HG03095 (cell line): ENCODE measurements at regions not wholly inside any gene's neighbourhood (a gene's known extent, or its start where the extent isn't known, plus 50 kb on each side); places are given as distances from the start of the nearest gene placed in this dataset.
"Not testable (repeated sequence)": the region's sequence is repeated elsewhere in the genome, so short reads cannot be mapped to it uniquely, and the experiment has no call there.

Source experiments
- ATAC-seq: cut with Tn5 transposase; IDR thresholded peaks from one replicate; pipeline ENCODE4 v1.9.1; 2021; ENCODE audit warnings: moderate library complexity; ENCODE audit not compliant: unreplicated experiment

GRCh38 chr4:124839786-124840390, 127.4 kb upstream of the ANKRD50 start:
- no peak for ATAC-seq

GRCh38 chr4:124833831-124834505, 121.4 kb upstream of the ANKRD50 start:
- no peak for ATAC-seq

- no peak for ATAC-seq
These were observed 115.8 kb upstream of the ANKRD50 start for GRCh38 chr4:124828382-124828781.

- no peak for ATAC-seq
These were observed 105.0 kb upstream of the ANKRD50 start for GRCh38 chr4:124817531-124817930.

GRCh38 chr4:124812203-124812602, 99.7 kb upstream of the ANKRD50 start:
- ATAC-seq = not testable (repeated sequence)

- ATAC-seq = no peak
These were observed 98.3 kb upstream of the ANKRD50 start for GRCh38 chr4:124810827-124811226.

- ATAC-seq = no peak
These were observed 94.9 kb upstream of the ANKRD50 start for GRCh38 chr4:124807421-124807820.

GRCh38 chr4:124806403-124806802, 93.9 kb upstream of the ANKRD50 start:
- ATAC-seq = no peak

- ATAC-seq = no peak
These were observed 92.1 kb upstream of the ANKRD50 start for GRCh38 chr4:124804584-124804983.

- ATAC-seq = no peak
These were observed 91.5 kb upstream of the ANKRD50 start for GRCh38 chr4:124804041-124804440.

GRCh38 chr4:124803641-124804040, 91.1 kb upstream of the ANKRD50 start:
- no peak for ATAC-seq

GRCh38 chr4:124803026-124803425, 90.5 kb upstream of the ANKRD50 start:
- no peak for ATAC-seq

GRCh38 chr4:124797223-124797622, 84.7 kb upstream of the ANKRD50 start:
- no peak for ATAC-seq

- no peak for ATAC-seq
These were observed 77.9 kb upstream of the ANKRD50 start for GRCh38 chr4:124790471-124790870.

- no peak for ATAC-seq
These were observed 74.1 kb upstream of the ANKRD50 start for GRCh38 chr4:124786634-124787033.

- no peak for ATAC-seq
These were observed 73.1 kb upstream of the ANKRD50 start for GRCh38 chr4:124785645-124786044.

- ATAC-seq = no peak
These were observed 71.3 kb upstream of the ANKRD50 start for GRCh38 chr4:124783847-124784246.

- no peak for ATAC-seq
These were observed 64.5 kb upstream of the ANKRD50 start for GRCh38 chr4:124777007-124777406.

GRCh38 chr4:124768596-124769365, 56.2 kb upstream of the ANKRD50 start:
- no peak for ATAC-seq

GRCh38 chr4:124762956-124763355, 50.4 kb upstream of the ANKRD50 start:
- no peak for ATAC-seq
